SK-N-SH (cell line): ENCODE measurements at regions not wholly inside any gene's neighbourhood (a gene's known extent, or its start where the extent isn't known, plus 50 kb on each side); places are given as distances from the start of the nearest gene placed in this dataset.

Experiments used
- CTCF ChIA-PET: fragments of 300-600, 350-600 bp; formaldehyde crosslinking; extraction: SDS; loops from one replicate; lab custom pipeline; 2021; lab: Yijun Ruan, JAX
- POLR2A ChIA-PET: fragments of 350-600 bp; sonication (Branson Sonifier 250); formaldehyde crosslinking; extraction: SDS; loops from one replicate; lab custom pipeline; 2020; ENCODE audit warnings: antibody characterized with exemption, inconsistent platforms; lab: Yijun Ruan, JAX
- DNase-seq: peaks from one replicate; pipeline ENCODE4 v3.0.0; 2012
- H2AFZ ChIP-seq: fragments of 200-600 bp; sonication (generic); 2 replicates; pipeline ENCODE4 v1.8.1; 2016; ENCODE audit warnings: antibody characterized with exemption, mild to moderate bottlenecking, low read depth
- H3F3A ChIP-seq: fragments of 200-600 bp; sonication (generic); replicated peaks from 2 replicates; pipeline ENCODE3; 2016; ENCODE audit warnings: antibody characterized with exemption, mild to moderate bottlenecking; ENCODE audit not compliant: insufficient read depth
- H3K27ac ChIP-seq, 2 experiments: fragments of 200-500 bp in 1 of 2; fragments of 200-600 bp in 1 of 2; sonication (Bioruptor generic) in 1 of 2; sonication (generic), shearing (Covaris generic) in 1 of 2; 2 replicates each; pipeline versions ENCODE4 v1.5.1 to v1.6.1; 2014 to 2016; ENCODE audit warnings: low read depth in 2 of 2, inconsistent platforms in 1 of 2, low read length in 1 of 2, mild to moderate bottlenecking in 1 of 2, mixed read lengths in 1 of 2
- H3K27me3 ChIP-seq: fragments of 200-600 bp; sonication (generic), shearing (Covaris generic); 2 replicates; pipeline ENCODE4 v1.6.1; 2016; ENCODE audit warnings: mixed run types; ENCODE audit not compliant: insufficient read depth
- H3K36me3 ChIP-seq, 2 experiments: fragments of 200-500 bp in 1 of 2; fragments of 200-600 bp in 1 of 2; sonication (Bioruptor generic) in 1 of 2; sonication (generic) in 1 of 2; replicated peaks in 1 of 2; 2 replicates each; pipeline versions ENCODE3 to v1.5.1; 2014 to 2016; ENCODE audit warnings: low read length in 1 of 2, mild to moderate bottlenecking in 1 of 2; ENCODE audit not compliant: insufficient read depth in 2 of 2, control insufficient read depth in 1 of 2
- H3K4me1 ChIP-seq, 2 experiments: fragments of 200-500 bp in 1 of 2; fragments of 200-600 bp in 1 of 2; sonication (Bioruptor generic) in 1 of 2; sonication (generic), shearing (Covaris generic) in 1 of 2; 2 replicates each; pipeline versions ENCODE4 v1.5.1 to v1.6.1; 2014 to 2016; ENCODE audit warnings: low read depth in 1 of 2, low read length in 1 of 2, mixed run types in 1 of 2; ENCODE audit not compliant: insufficient read depth in 2 of 2, control insufficient read depth in 1 of 2
- H3K4me2 ChIP-seq: fragments of 200-600 bp; sonication (generic), shearing (Covaris generic); 2 replicates; pipeline ENCODE4 v1.6.1; 2017; ENCODE audit warnings: mixed run types
- H3K4me3 ChIP-seq, 2 experiments: fragments of 200-500 bp in 1 of 2; fragments of 200-600 bp in 1 of 2; sonication (Bioruptor generic) in 1 of 2; sonication (generic), shearing (Covaris generic) in 1 of 2; 2 replicates each; pipeline versions ENCODE4 v1.5.1 to v1.8.1; 2014 to 2016; ENCODE audit warnings: low read depth in 2 of 2, inconsistent platforms in 1 of 2, low read length in 1 of 2, mild to moderate bottlenecking in 1 of 2, mixed read lengths in 1 of 2, moderate library complexity in 1 of 2
- H3K79me2 ChIP-seq: fragments of 200-600 bp; sonication (generic); 2 replicates; pipeline ENCODE4 v1.8.1; 2017; ENCODE audit warnings: mild to moderate bottlenecking; ENCODE audit not compliant: insufficient read depth
- H3K9ac ChIP-seq: fragments of 200-600 bp; sonication (generic); 2 replicates; pipeline ENCODE4 v1.6.1; 2017; ENCODE audit warnings: mixed run types
- H3K9me2 ChIP-seq: fragments of 200-600 bp; sonication (generic); 2 replicates; pipeline ENCODE4 v1.6.1; 2017; ENCODE audit warnings: mixed run types
- H3K9me3 ChIP-seq: fragments of 200-600 bp; sonication (generic); 2 replicates; pipeline ENCODE4 v1.6.1; 2017; ENCODE audit warnings: mixed run types, mild to moderate bottlenecking, moderate library complexity
- H4K20me1 ChIP-seq: fragments of 200-600 bp; sonication (generic); 2 replicates; pipeline ENCODE4 v1.6.1; 2017; ENCODE audit warnings: mild to moderate bottlenecking, mixed run types; ENCODE audit not compliant: insufficient read depth
- CHD2 ChIP-seq: fragments of 150-350 bp; IDR thresholded peaks from 2 replicates; pipeline ENCODE4 v1.6.1; 2018; ENCODE audit warnings: low read length; ENCODE audit not compliant: partially characterized antibody
- ELF1 ChIP-seq: IDR thresholded peaks from 2 replicates; pipeline ENCODE4 v1.4.0; 2012
- EP300 ChIP-seq, 2 experiments: IDR thresholded peaks; 2 replicates each; pipeline versions ENCODE4 v1.4.0 to v1.6.1; 2012; ENCODE audit warnings: borderline replicate concordance in 1 of 2, low read depth in 1 of 2, low read length in 1 of 2
- EZH2phosphoT487 ChIP-seq: fragments of 200-600 bp; sonication (generic); IDR thresholded peaks from 2 replicates; pipeline ENCODE4 v1.6.1; 2017; ENCODE audit warnings: low read depth, mixed run types, mild to moderate bottlenecking, antibody characterized with exemption, moderate library complexity, borderline replicate concordance
- FOSL2 ChIP-seq: IDR thresholded peaks from 2 replicates; pipeline ENCODE4 v1.4.0; 2012; ENCODE audit warnings: low read depth, mild to moderate bottlenecking, moderate library complexity, borderline replicate concordance
- FOXJ3 ChIP-seq: sonication (generic); formaldehyde crosslinking; IDR thresholded peaks from 2 replicates; pipeline ENCODE4 v1.5.1; 2020; ENCODE audit warnings: mild to moderate bottlenecking, missing genetic modification reagents
- IRF3 ChIP-seq: fragments of 150-350 bp; IDR thresholded peaks from 2 replicates; pipeline ENCODE4 v1.6.1; 2016; ENCODE audit warnings: mild to moderate bottlenecking, low read depth, low read length
- JUND ChIP-seq: IDR thresholded peaks from 2 replicates; pipeline ENCODE4 v1.4.0; 2012
- MAX ChIP-seq: IDR thresholded peaks from 2 replicates; pipeline ENCODE4 v1.4.0; 2012; ENCODE audit warnings: low read depth
- NRF1 ChIP-seq: IDR thresholded peaks from 2 replicates; pipeline ENCODE4 v1.6.1; 2012; ENCODE audit warnings: low read depth, mild to moderate bottlenecking, low read length
- RCOR1 ChIP-seq: fragments of 150-350 bp; IDR thresholded peaks from 2 replicates; pipeline ENCODE4 v1.6.1; 2017; ENCODE audit warnings: antibody characterized with exemption, low read length
- REST ChIP-seq: IDR thresholded peaks from 2 replicates; pipeline ENCODE4 v1.6.1; 2012; ENCODE audit warnings: mild to moderate bottlenecking, low read depth, low read length, moderate library complexity
- SIN3A ChIP-seq: IDR thresholded peaks from 2 replicates; pipeline ENCODE4 v1.6.1; 2012; ENCODE audit warnings: low read depth, mild to moderate bottlenecking, low read length, moderate library complexity, borderline replicate concordance
- TCF12 ChIP-seq: IDR thresholded peaks from 2 replicates; pipeline ENCODE4 v1.4.0; 2012
- TEAD4 ChIP-seq: IDR thresholded peaks from 2 replicates; pipeline ENCODE4 v1.4.0; 2012; ENCODE audit warnings: mild to moderate bottlenecking, borderline replicate concordance; ENCODE audit not compliant: insufficient read depth
- WGBS: methylation state at CpG from one replicate; pipeline ENCODE4 v1.1.6; 2017; ENCODE audit warnings: low lambda C conversion rate; 5-methylcytosine and 5-hydroxymethylcytosine counted together

GRCh38 chr11:134837887-134838232 lies 425.8 kb upstream of the B3GAT1 start:
- POLR2A ChIA-PET: no interaction called here
- 40% methylated on average over 1 of the region's 6 CpGs for WGBS

More at GRCh38 chr11:134837887-134838232, 425.8 kb upstream of the B3GAT1 start:
- Histone ChIP-seq H3K9me2 (no peaks in the 10 kb centered on the region), H3K4me3 (no peak overlapping the region), H3K79me2 (no peaks in the 10 kb centered on the region), H3K36me3 (no peaks in the 10 kb centered on the region), H2AFZ (no peak overlapping the region), H4K20me1 (no peaks in the 10 kb centered on the region), H3K4me1 (no peaks in the 10 kb centered on the region; a peak in 1 of 4 replicates), H3K27me3 (no peaks in the 10 kb centered on the region), H3K9me3 (no peaks in the 10 kb centered on the region), H3F3A (no peaks in the 10 kb centered on the region), H3K9ac (no peak overlapping the region), H3K4me2 (no peak overlapping the region), H3K27ac (no peak overlapping the region)
- no peak for DNase-seq
- CTCF ChIA-PET: no interaction called here
- no peak for TF ChIP-seq EZH2phosphoT487
- no peak for TF ChIP-seq IRF3
- no peak for TF ChIP-seq MAX
- TF ChIP-seq CHD2: no peak
- TF ChIP-seq ELF1: no peak
- no peak for TF ChIP-seq FOSL2
- no peak for TF ChIP-seq JUND
- TF ChIP-seq NRF1: no peak
- TF ChIP-seq EP300 (IDR thresholded peaks at IDR 0.05; ENCODE audit: borderline replicate concordance in 1 of 2, low read depth in 1 of 2, low read length in 1 of 2): no peak
- no peak for TF ChIP-seq FOXJ3 (CRISPR knock-in tag)
- TF ChIP-seq REST: no peak
- TF ChIP-seq RCOR1: no peak
- TF ChIP-seq TEAD4: no peak
- TF ChIP-seq TCF12: no peak
- no peak for TF ChIP-seq SIN3A
